ENCODE measurements at regions not wholly inside any gene's neighbourhood (a gene's known extent, or its start where the extent isn't known, plus 50 kb on each side); places are given as distances from the start of the nearest gene placed in this dataset.
"Not testable (repeated sequence)": the region's sequence is repeated elsewhere in the genome, so short reads cannot be mapped to it uniquely, and the experiment has no call there.

GRCh38 chr9:41019858-41020562 is 108.5 kb downstream of the FOXD4L6 start:
- DNase-seq (ENCODE audit: low read depth in 2 of 2), result peak in 1 of 2 donors; percentile 40

DNA sequence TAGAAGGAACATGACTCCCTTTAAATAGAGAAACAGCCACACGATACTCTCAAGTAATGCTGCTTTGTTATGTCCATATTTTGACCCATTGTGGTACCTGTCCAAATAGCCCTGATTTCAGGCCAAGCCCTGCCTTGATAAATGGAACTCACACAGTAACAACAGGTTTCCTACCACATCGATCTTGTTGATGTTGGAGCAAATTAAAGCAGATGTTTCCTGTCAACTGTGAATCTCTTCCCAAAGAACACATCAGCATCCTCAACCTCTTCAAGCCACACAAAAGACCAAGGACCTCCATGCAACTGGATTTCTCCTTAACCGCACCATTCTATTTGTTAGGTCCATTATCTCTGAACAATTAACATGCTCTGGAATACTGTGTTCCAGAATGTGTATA is 109.5 kb downstream of the FOXD4L6 start:
- DNase-seq (ENCODE audit: low read depth in 2 of 2), result peak; percentile 58 to 97

GRCh38 chr9:41016699-41017098 is 111.8 kb downstream of the FOXD4L6 start:
- not testable (repeated sequence) for DNase-seq (ENCODE audit: low read depth in 2 of 2)

DNA sequence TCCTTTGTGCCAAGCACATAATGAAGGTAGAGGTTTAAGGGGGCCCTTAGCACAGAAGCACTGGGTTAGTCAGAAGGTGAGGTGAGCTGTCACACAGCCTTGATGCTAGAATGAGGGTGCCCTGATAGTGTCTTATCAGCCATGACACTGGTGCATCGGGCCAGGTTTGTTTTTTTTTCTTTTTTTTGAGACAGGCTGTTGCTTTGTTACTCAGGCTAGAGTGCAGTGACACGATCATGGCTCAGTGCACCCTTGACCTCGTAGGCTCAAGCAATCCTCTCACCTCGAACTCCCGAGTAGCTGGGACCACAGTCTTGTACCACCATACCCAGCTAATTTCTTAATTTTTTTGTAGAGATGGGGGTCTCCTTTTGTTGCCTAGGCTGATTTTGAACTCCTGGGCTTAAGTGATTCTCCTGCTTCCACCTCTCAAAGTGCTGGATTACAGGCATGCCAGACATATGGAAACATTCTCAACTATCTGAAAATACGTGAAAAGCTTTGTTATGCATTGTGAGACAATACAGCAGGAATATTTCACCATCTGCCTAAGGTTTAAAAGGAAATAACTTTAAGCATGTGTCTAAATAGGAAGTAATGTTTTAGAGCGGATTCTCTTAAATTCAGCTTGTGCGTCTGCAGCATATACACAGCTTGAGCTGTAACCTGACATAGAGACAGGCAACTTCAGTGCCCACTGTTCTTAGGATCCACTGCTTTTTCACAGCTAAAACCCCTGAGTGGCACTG is 128.4 kb downstream of the FOXD4L6 start:
- not testable (repeated sequence) for DNase-seq (ENCODE audit: low read depth in 2 of 2)

GRCh38 chr9:40995490-40995889 is 133.0 kb downstream of the FOXD4L6 start:
- not testable (repeated sequence) for DNase-seq (ENCODE audit: low read depth in 2 of 2)

DNA sequence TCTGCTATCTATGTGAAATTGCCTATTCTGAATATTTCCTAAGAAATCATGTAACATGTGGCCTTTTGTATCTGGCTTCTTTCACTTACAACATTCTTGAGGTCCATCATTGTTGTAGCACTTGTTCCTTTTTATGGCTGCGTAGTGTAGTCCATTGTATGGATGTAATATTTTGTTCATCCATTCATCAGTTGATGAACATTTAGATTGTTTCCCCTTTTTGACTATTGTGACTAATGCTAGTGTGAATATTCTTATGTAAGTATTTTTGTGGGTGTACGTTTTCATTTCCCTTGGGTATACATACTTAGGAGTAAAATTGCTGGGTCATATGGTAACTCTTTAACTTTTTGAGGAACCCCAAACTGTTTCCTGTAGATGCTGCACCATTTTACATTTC is 134.6 kb downstream of the FOXD4L6 start:
- DNase-seq (ENCODE audit: low read depth in 2 of 2), result not testable (repeated sequence)

GRCh38 chr9:40993375-40993774 is 135.1 kb downstream of the FOXD4L6 start:
- DNase-seq (ENCODE audit: low read depth in 2 of 2), result not testable (repeated sequence)

- DNase-seq (ENCODE audit: low read depth in 2 of 2), result peak; percentile 65 to 88
Observed at GRCh38 chr9:40992472-40992821, 136.0 kb downstream of the FOXD4L6 start.

- peak; percentile 98 to 99 for DNase-seq (ENCODE audit: low read depth in 2 of 2)
Observed at GRCh38 chr9:40991741-40992471, 136.6 kb downstream of the FOXD4L6 start.

GRCh38 chr9:40991100-40991740 is 137.3 kb downstream of the FOXD4L6 start:
- DNase-seq (ENCODE audit: low read depth in 2 of 2), result peak in 1 of 2 donors; percentile 7

- DNase-seq (ENCODE audit: low read depth in 2 of 2), result not testable (repeated sequence)
Observed at GRCh38 chr9:40986332-40986731, 142.1 kb downstream of the FOXD4L6 start.

DNA sequence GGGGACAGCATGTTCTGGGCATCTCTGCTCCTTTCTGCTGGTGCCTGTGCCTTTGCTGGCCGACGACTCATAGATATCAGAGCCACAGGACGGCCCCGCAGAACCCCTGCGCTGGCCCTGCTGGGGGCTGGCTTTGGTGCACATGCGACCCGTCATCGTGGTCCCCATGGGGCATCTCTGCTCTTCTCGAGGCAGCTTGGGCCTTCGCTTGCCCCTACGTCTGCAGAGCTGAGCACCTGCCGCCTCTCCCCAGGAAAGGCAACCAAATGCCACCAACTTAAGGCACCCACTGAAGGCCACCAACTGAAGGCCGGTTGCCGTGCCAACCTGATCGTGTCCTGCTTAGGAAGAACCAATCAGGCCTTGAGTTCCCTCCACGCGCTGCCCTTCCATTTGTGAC is 153.1 kb downstream of the FOXD4L6 start:
- DNase-seq (ENCODE audit: low read depth in 2 of 2), result not testable (repeated sequence)

DNA sequence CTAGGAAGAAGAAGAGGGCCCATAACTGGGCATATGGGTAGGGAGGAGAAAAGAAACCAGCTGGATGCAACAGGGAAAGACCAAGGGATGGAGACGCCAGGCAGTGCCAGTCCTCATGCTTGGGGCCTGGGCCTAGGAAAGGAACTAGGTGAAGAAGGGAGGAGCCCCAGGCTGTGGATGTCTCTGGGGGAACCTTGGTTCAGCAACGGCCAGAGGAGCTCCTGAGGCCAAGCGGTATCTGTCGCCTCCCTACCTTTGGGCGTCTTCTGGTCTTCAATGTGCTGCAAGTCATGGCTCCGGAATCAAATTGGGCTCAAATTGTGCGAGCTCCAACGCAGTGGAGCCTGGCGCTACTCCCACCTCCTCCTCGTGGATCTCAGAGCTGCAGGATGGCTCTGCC is 153.6 kb downstream of the FOXD4L6 start:
- DNase-seq (ENCODE audit: low read depth in 2 of 2), result not testable (repeated sequence)

GRCh38 chr9:40971773-40972172 is 156.7 kb downstream of the FOXD4L6 start:
- DNase-seq (ENCODE audit: low read depth in 2 of 2), result not testable (repeated sequence)

GRCh38 chr9:40970340-40970739 is 158.1 kb downstream of the FOXD4L6 start:
- DNase-seq (ENCODE audit: low read depth in 2 of 2), result not testable (repeated sequence)

DNA sequence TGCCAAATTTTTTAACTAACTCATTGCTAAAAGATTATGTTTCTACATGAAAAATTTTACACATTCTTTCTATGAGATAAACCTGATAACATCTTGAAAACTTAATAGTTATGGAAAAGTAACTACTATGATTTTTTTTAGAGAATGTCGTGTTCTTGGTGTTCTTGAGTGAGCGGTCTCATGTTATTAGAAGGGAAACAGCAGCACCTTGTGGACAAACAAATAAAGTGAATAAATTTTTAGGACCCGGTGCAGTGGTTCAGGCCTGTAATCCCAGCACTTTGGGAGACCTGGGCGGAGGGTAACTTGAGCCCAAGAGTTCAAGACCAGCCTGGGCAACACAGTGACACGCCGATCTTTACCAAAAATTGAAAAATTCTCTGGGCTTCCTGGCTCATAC is 166.0 kb downstream of the FOXD4L6 start:
- DNase-seq (ENCODE audit: low read depth in 2 of 2), result not testable (repeated sequence)

- peak in 1 of 2 donors; percentile 12 for DNase-seq (ENCODE audit: low read depth in 2 of 2)
Observed at GRCh38 chr9:40951876-40952494, 176.5 kb downstream of the FOXD4L6 start.

DNA sequence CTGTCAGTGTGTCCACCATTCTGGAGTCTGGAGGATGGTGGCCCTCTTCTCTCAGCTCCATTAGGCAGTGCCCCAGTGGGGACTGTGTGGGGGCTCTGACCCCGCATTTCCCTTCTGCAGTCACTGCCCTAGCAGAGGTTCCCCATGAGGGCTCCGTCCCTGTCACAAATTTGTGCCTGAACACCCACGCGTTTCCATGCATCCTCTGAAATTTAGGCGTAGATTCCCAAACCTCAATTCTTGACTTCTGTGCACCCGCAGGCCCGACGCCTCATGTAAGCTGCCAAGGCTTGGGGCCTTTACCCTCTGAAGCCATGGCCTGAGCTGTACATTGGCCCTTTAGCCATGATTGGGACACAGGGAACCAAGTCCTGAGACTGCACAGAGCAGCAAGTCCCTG is 182.3 kb downstream of the FOXD4L6 start:
- DNase-seq (ENCODE audit: low read depth in 2 of 2), result not testable (repeated sequence)

- DNase-seq (ENCODE audit: low read depth in 2 of 2), result not testable (repeated sequence)
Observed at GRCh38 chr9:40942730-40943129, 185.8 kb downstream of the FOXD4L6 start.

DNA sequence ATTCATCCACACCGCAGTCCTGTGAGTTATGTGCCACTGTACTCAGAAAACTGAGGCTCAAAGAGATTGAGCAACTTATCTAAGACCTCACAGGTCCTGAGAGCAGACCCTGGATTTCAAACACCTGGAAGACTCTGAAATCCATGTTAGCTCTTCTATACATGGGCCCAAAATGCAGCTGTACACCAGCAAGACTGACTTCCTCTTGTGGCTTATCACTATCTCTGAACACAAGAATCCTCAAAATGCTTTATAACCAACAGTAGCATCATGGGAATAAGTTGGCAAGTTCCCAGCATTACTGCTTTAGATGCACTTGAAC is 188.6 kb downstream of the FOXD4L6 start:
- DNase-seq (ENCODE audit: low read depth in 2 of 2), result not testable (repeated sequence)

- DNase-seq (ENCODE audit: low read depth in 2 of 2), result not testable (repeated sequence)
Observed at GRCh38 chr9:40939201-40939887, 189.1 kb downstream of the FOXD4L6 start.

Data from lung microvascular endothelial cell (primary cell).